IMR-90 (cell line): ENCODE measurements at regions not wholly inside any gene's neighbourhood (a gene's known extent, or its start where the extent isn't known, plus 50 kb on each side); places are given as distances from the start of the nearest gene placed in this dataset.

Experiments used
- ATAC-seq: fragments of 200-7000 bp; cut with Tn5 transposase; 2 replicates; pipeline ENCODE4 v1.9.1; 2020; ENCODE audit warnings: low read depth, mild to moderate bottlenecking, moderate library complexity
- BruUV-seq: library from RNA; stranded (reverse); fragments of 400-500 nt; replicated peaks from 2 replicates; lab custom pipeline; 2021; lab: Mats Ljungman, UMichigan
- CTCF ChIA-PET: fragments of 300-600 bp; formaldehyde crosslinking; extraction: SDS; loops from one replicate; lab custom pipeline; 2021; ENCODE audit warnings: antibody characterized with exemption; lab: Yijun Ruan, JAX
- POLR2A ChIA-PET: fragments of 300-600 bp; sonication (Branson Sonifier 250); formaldehyde crosslinking; loops from one replicate; lab custom pipeline; 2022; ENCODE audit warnings: antibody characterized with exemption; ENCODE audit not compliant: unreplicated experiment; lab: Charles Lee
- DNase-seq: peaks from one replicate; pipeline ENCODE4 v3.0.0; 2013
- H2AFZ ChIP-seq: replicated peaks from 2 replicates; pipeline ENCODE3; 2013; ENCODE audit warnings: low read length, mild to moderate bottlenecking; ENCODE audit not compliant: poor library complexity
- H2AK5ac ChIP-seq: 2 replicates; pipeline ENCODE4 v1.6.1; 2013; ENCODE audit warnings: low read depth, low read length, inconsistent platforms
- H2AK9ac ChIP-seq: replicated peaks from 2 replicates; pipeline ENCODE3; 2013; ENCODE audit warnings: mild to moderate bottlenecking, low read depth, low read length, moderate library complexity; ENCODE audit not compliant: poor library complexity
- H2BK120ac ChIP-seq: 2 replicates; pipeline ENCODE4 v1.6.1; 2013; ENCODE audit warnings: low read depth, low read length, inconsistent platforms
- H2BK15ac ChIP-seq: 3 replicates; pipeline ENCODE4 v1.6.1; 2013; ENCODE audit warnings: low read depth, low read length, inconsistent platforms
- H2BK20ac ChIP-seq: 2 replicates; pipeline ENCODE4 v1.6.1; 2013; ENCODE audit warnings: low read depth, mild to moderate bottlenecking, inconsistent platforms, low read length, moderate library complexity
- H2BK5ac ChIP-seq: 2 replicates; pipeline ENCODE4 v1.6.1; 2013; ENCODE audit warnings: mild to moderate bottlenecking, low read depth, low read length, inconsistent platforms; ENCODE audit not compliant: poor library complexity, severe bottlenecking
- H3K14ac ChIP-seq: replicated peaks from 2 replicates; pipeline ENCODE4 v1.6.1; 2013; ENCODE audit warnings: low read depth, low read length, inconsistent platforms
- H3K18ac ChIP-seq: 2 replicates; pipeline ENCODE4 v1.6.1; 2013; ENCODE audit warnings: low read depth, low read length, control low read depth
- H3K23ac ChIP-seq: 2 replicates; pipeline ENCODE4 v1.6.1; 2013; ENCODE audit warnings: low read depth, low read length, inconsistent platforms
- H3K27ac ChIP-seq: 2 replicates; pipeline ENCODE4 v1.5.1; 2013; ENCODE audit warnings: mild to moderate bottlenecking, control low read depth, low read length; ENCODE audit not compliant: insufficient read depth
- H3K27me3 ChIP-seq: 2 replicates; pipeline ENCODE4 v1.6.1; 2013; ENCODE audit warnings: low read length; ENCODE audit not compliant: control insufficient read depth, insufficient read depth
- H3K36me3 ChIP-seq: 2 replicates; pipeline ENCODE4 v1.6.1; 2013; ENCODE audit warnings: low read length, mixed read lengths; ENCODE audit not compliant: control insufficient read depth, insufficient read depth
- H3K4ac ChIP-seq: 2 replicates; pipeline ENCODE4 v1.6.1; 2013; ENCODE audit warnings: low read depth, low read length, inconsistent platforms
- H3K4me1 ChIP-seq: 2 replicates; pipeline ENCODE4 v1.6.1; 2013; ENCODE audit warnings: low read length, mixed read lengths; ENCODE audit not compliant: control insufficient read depth, insufficient read depth
- H3K4me2 ChIP-seq: 2 replicates; pipeline ENCODE4 v1.6.1; 2013; ENCODE audit warnings: low read depth, mild to moderate bottlenecking, control low read depth, low read length, moderate library complexity
- H3K4me3 ChIP-seq: 2 replicates; pipeline ENCODE4 v1.5.1; 2013; ENCODE audit warnings: low read depth, mild to moderate bottlenecking, control low read depth, low read length, moderate library complexity; ENCODE audit not compliant: insufficient read depth
- H3K56ac ChIP-seq: 2 replicates; pipeline ENCODE4 v1.6.1; 2013; ENCODE audit warnings: low read length, inconsistent platforms; ENCODE audit not compliant: insufficient read depth; ENCODE audit errors: extremely low read depth
- H3K79me1 ChIP-seq, 2 experiments: 2 replicates each; pipeline ENCODE4 v1.6.1; 2013; ENCODE audit warnings: low read length in 2 of 2, inconsistent platforms in 1 of 2, low read depth in 1 of 2
- H3K9ac ChIP-seq: 2 replicates; pipeline ENCODE4 v1.6.1; 2013; ENCODE audit warnings: low read depth, low read length, control low read depth
- H3K9me1 ChIP-seq: 2 replicates; pipeline ENCODE4 v1.6.1; 2013; ENCODE audit warnings: low read length, inconsistent platforms; ENCODE audit not compliant: insufficient read depth
- H3K9me3 ChIP-seq: 2 replicates; pipeline ENCODE4 v1.6.1; 2013; ENCODE audit warnings: low read length; ENCODE audit not compliant: control insufficient read depth, insufficient read depth
- H4K20me1 ChIP-seq: 2 replicates; pipeline ENCODE4 v1.6.1; 2013; ENCODE audit warnings: low read length, inconsistent platforms; ENCODE audit not compliant: insufficient read depth
- H4K5ac ChIP-seq: 2 replicates; pipeline ENCODE4 v1.6.1; 2013; ENCODE audit warnings: mild to moderate bottlenecking, low read depth, low read length, control low read depth
- H4K8ac ChIP-seq, 2 experiments: 2 replicates each; pipeline ENCODE4 v1.6.1; 2013; ENCODE audit warnings: low read depth in 2 of 2, low read length in 2 of 2, control low read depth in 1 of 2, inconsistent platforms in 1 of 2
- H4K91ac ChIP-seq: 2 replicates; pipeline ENCODE4 v1.6.1; 2013; ENCODE audit warnings: low read depth, low read length, inconsistent platforms; ENCODE audit not compliant: insufficient read depth
- BHLHE40 ChIP-seq: fragments of 150-350 bp; IDR thresholded peaks from 2 replicates; pipeline ENCODE4 v1.6.1; 2016; ENCODE audit warnings: mild to moderate bottlenecking, low read depth, low read length
- CHD1 ChIP-seq: IDR thresholded peaks from 2 replicates; pipeline ENCODE4 v1.6.1; 2012; ENCODE audit warnings: low read depth, low read length, improper control_type of control experiment
- ELK1 ChIP-seq: fragments of 150-350 bp; IDR thresholded peaks from 2 replicates; pipeline ENCODE4 v1.6.1; 2016; ENCODE audit warnings: low read depth, mild to moderate bottlenecking, low read length, moderate library complexity, borderline replicate concordance
- MAFK ChIP-seq: IDR thresholded peaks from 2 replicates; pipeline ENCODE4 v1.6.1; 2012; ENCODE audit warnings: low read depth, low read length, improper control_type of control experiment
- MAZ ChIP-seq: IDR thresholded peaks from 2 replicates; pipeline ENCODE4 v1.6.1; 2012; ENCODE audit warnings: low read depth, mild to moderate bottlenecking, low read length, improper control_type of control experiment, moderate library complexity, borderline replicate concordance
- NFE2L2 ChIP-seq: fragments of 150-350 bp; IDR thresholded peaks from 2 replicates; pipeline ENCODE4 v1.6.1; 2016; ENCODE audit warnings: low read depth, mild to moderate bottlenecking, low read length
- RAD21 ChIP-seq: IDR thresholded peaks from 2 replicates; pipeline ENCODE4 v1.6.1; 2012; ENCODE audit warnings: low read length, improper control_type of control experiment
- RFX5 ChIP-seq: IDR thresholded peaks from 2 replicates; pipeline ENCODE4 v1.8.0; 2012; ENCODE audit warnings: low read depth, mild to moderate bottlenecking, low read length, moderate library complexity
- SMC3 ChIP-seq: fragments of 150-350 bp; IDR thresholded peaks from 2 replicates; pipeline ENCODE4 v1.6.1; 2016; ENCODE audit warnings: low read depth, mild to moderate bottlenecking, antibody characterized with exemption, low read length, moderate library complexity
- USF2 ChIP-seq: fragments of 150-350 bp; IDR thresholded peaks from 2 replicates; pipeline ENCODE4 v1.6.1; 2017; ENCODE audit warnings: mild to moderate bottlenecking, antibody characterized with exemption, low read length, low read depth
- WGBS, 2 experiments: methylation state at CpG; one replicate each; pipeline versions ENCODE4 v1.1.5 to v1.1.7; 2013; ENCODE audit warnings: missing lambda C conversion rate in 2 of 2; ENCODE audit not compliant: insufficient read length in 1 of 2; ENCODE audit errors: extremely low coverage in 2 of 2; 5-methylcytosine and 5-hydroxymethylcytosine counted together
- dilution Hi-C: fragments of 300-500 bp; cut with HindIII; formaldehyde crosslinking; loops from one replicate; pipeline ENCODE4 v1.14.3; 2018; ENCODE audit warnings: low sequenced_read_pairs; ENCODE audit not compliant: unreplicated experiment
- in situ Hi-C: fragments of 300-500 bp; cut with MboI; formaldehyde crosslinking; loops from 3 replicates; pipeline ENCODE4 v1.14.3; 2019; ENCODE audit warnings: low sequenced_read_pairs, inconsistent platforms, mixed read lengths
- intact Hi-C: fragments of 100-400 bp; cut with micrococcal nuclease; formaldehyde crosslinking; loops from 2 replicates; pipeline ENCODE4 v1.10.0; 2022

DNA sequence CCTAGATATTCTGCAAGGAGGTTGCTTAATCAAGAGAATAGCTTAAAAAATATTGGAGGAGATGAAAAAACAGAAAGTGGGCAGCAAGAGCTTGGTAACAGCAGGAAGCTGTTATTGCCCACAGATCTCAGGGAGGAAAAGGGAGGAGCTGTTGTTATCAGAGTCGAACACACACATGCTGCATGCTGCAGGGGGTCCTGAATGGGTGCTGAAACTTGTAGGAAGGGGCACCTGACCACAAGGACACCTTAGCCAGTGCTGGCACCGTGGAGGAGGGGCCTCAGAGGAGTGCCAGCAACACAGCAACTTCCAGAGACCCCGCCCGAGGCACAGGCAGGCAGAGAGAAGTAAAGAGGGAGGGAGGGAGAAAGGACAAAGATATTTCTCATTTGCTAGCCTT, 332.9 kb downstream of the SOCS6 start:
- no peak overlapping the region for H4K5ac ChIP-seq
- H4K8ac ChIP-seq: no peak overlapping the region
- BruUV-seq: no TSS peak
- H3K9ac ChIP-seq: no peak overlapping the region
- H4K20me1 ChIP-seq: no peaks in the 10 kb centered on the region
- no peak overlapping the region for H2BK120ac ChIP-seq
- no peak overlapping the region for H2AFZ ChIP-seq
- no peaks in the 10 kb centered on the region for H3K9me1 ChIP-seq
- H3K56ac ChIP-seq: no peak overlapping the region
- H2BK5ac ChIP-seq: no peak overlapping the region
- H3K4ac ChIP-seq: no peak overlapping the region
- DNase-seq: no peak
- H3K4me1 ChIP-seq: no peaks in the 10 kb centered on the region
- H3K27ac ChIP-seq: no peak overlapping the region
- CTCF ChIA-PET: interaction anchor here (0.6 kb wide), 1 partner anchor 1078 kb away, joined by 3 read pairs; no protein-coding TSS in a partner anchor
- WGBS, 2 experiments: 0% methylated on average over 2 of the region's 4 CpGs; no CpG with 5 or more reads in 1 of the 2 experiments
- in situ Hi-C loops: no loop called here
- H2AK5ac ChIP-seq: no peak overlapping the region
- no peak overlapping the region for H2AK9ac ChIP-seq
- H3K18ac ChIP-seq: no peak overlapping the region
- H3K79me1 ChIP-seq: no peaks in the 10 kb centered on the region
- H3K14ac ChIP-seq: no peak overlapping the region
- dilution Hi-C loops: no loop called here
- H3K27me3 ChIP-seq: no peaks in the 10 kb centered on the region
- POLR2A ChIA-PET: no interaction called here
- H3K23ac ChIP-seq: no peak overlapping the region
- no peaks in the 10 kb centered on the region for H3K36me3 ChIP-seq
- intact Hi-C loops: no loop called here
- no peak overlapping the region for H2BK15ac ChIP-seq
- TF ChIP-seq ELK1 (no peak), USF2 (no peak), SMC3 (no peak), CHD1 (no peak), RAD21 (no peak), MAZ (no peak), BHLHE40 (no peak), MAFK (no peak), NFE2L2 (no peak), RFX5 (no peak)
- no peak overlapping the region for H4K91ac ChIP-seq
- no peak overlapping the region for H2BK20ac ChIP-seq
- no peak for ATAC-seq
- peaks cover 10% of the 10 kb centered on the region; the same call in 1 of the 2 replicates for H3K9me3 ChIP-seq
- no peak overlapping the region for H3K4me2 ChIP-seq
- H3K4me3 ChIP-seq: no peak overlapping the region
